ENCODE measurements at regions not wholly inside any gene's neighbourhood (a gene's known extent, or its start where the extent isn't known, plus 50 kb on each side); places are given as distances from the start of the nearest gene placed in this dataset.

DNA sequence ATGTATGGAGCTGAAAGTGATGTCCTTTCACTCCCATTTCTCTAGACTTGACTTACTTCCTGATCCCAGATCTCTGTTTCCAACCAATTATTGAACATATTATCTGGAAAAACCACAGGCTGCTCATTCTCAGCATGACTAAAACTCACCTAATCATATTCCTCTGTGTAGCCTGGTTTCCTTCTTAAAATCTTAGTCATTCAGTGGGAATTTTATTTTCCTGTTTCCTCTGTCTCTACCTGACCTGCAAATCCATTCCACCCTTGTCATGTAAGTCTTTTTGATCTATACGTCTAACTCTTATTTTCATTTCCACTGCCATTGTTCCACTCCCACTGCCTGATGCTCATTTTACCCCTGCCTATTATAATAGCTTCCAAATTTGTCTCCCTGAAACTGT lies 67.9 kb upstream of the APOBEC4 start:
- TF ChIP-seq, protein P1, sequence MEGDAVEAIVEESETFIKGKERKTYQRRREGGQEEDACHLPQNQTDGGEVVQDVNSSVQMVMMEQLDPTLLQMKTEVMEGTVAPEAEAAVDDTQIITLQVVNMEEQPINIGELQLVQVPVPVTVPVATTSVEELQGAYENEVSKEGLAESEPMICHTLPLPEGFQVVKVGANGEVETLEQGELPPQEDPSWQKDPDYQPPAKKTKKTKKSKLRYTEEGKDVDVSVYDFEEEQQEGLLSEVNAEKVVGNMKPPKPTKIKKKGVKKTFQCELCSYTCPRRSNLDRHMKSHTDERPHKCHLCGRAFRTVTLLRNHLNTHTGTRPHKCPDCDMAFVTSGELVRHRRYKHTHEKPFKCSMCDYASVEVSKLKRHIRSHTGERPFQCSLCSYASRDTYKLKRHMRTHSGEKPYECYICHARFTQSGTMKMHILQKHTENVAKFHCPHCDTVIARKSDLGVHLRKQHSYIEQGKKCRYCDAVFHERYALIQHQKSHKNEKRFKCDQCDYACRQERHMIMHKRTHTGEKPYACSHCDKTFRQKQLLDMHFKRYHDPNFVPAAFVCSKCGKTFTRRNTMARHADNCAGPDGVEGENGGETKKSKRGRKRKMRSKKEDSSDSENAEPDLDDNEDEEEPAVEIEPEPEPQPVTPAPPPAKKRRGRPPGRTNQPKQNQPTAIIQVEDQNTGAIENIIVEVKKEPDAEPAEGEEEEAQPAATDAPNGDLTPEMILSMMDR (IDR thresholded peaks at IDR 0.05; ENCODE audit: unreplicated experiment): no peak
- Mint-ChIP-seq H3K9me3 (ENCODE audit: low read depth) (no peaks in the 10 kb centered on the region), H3K27ac (no peak overlapping the region), H3K4me1 (ENCODE audit: low read depth) (peaks cover 4% of the 10 kb centered on the region), H3K36me3 (ENCODE audit: insufficient read depth) (no peaks in the 10 kb centered on the region), H3K27me3 (no peaks in the 10 kb centered on the region), H3K4me3 (ENCODE audit: low read depth) (no peak overlapping the region)
- DNase-seq (ENCODE audit: low spot score, unreplicated experiment): no peak

DNA sequence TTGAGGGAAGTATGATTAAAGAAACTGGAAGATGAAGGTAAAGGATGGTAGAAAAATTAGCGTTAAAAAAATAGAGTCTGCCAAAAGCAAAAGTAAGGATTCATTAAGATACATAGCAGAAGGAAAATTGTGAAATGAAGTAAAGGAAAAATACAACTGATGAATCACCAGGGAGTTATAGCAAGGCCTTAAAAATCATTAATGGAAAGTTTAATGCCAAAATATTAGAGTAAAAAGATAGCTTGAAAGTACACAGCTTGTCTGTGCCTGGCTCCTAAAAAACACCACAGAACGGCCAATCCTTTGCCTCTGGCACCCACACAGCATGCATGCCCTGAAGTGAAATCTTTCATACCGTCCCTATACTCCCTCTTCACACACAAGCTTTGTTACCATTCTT lies 66.9 kb upstream of the APOBEC4 start:
- H3K4me1 Mint-ChIP-seq (ENCODE audit: low read depth): peaks cover 5% of the 10 kb centered on the region
- no peak for DNase-seq (ENCODE audit: low spot score, unreplicated experiment)
- TF ChIP-seq, protein P1 (IDR thresholded peaks at IDR 0.05; ENCODE audit: unreplicated experiment): no peak
- H3K9me3 Mint-ChIP-seq (ENCODE audit: low read depth): no peaks in the 10 kb centered on the region
- H3K4me3 Mint-ChIP-seq (ENCODE audit: low read depth): no peak overlapping the region
- H3K27me3 Mint-ChIP-seq: no peaks in the 10 kb centered on the region
- H3K36me3 Mint-ChIP-seq (ENCODE audit: insufficient read depth): no peaks in the 10 kb centered on the region
- H3K27ac Mint-ChIP-seq: no peak overlapping the region

DNA sequence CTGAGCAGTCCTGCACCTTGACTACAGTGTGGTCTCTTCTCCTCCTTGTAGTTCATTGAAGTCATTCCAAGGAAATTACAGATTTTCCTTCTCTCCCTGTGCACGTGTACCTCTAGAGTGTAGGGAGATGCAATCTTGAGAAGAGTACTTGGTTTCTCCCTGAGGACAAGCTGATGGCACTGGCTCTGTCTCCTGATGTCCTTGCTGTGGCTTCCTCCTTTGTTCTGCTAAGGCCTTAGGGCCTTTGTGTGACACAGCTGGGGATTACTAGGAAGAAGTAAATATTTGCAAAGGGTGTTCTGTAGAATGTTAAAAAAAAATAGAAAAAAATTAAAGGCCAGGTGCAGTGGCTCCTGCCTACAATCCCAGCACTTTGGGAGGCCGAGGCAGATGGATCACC lies 66.2 kb upstream of the APOBEC4 start:
- TF ChIP-seq, protein P1 (IDR thresholded peaks at IDR 0.05; ENCODE audit: unreplicated experiment): no peak
- H3K36me3 Mint-ChIP-seq (ENCODE audit: insufficient read depth): no peaks in the 10 kb centered on the region
- H3K4me3 Mint-ChIP-seq (ENCODE audit: low read depth): no peak overlapping the region
- no peak for DNase-seq (ENCODE audit: low spot score, unreplicated experiment)
- no peaks in the 10 kb centered on the region for H3K27me3 Mint-ChIP-seq
- peaks cover 5% of the 10 kb centered on the region for H3K4me1 Mint-ChIP-seq (ENCODE audit: low read depth)
- no peak overlapping the region for H3K27ac Mint-ChIP-seq
- H3K9me3 Mint-ChIP-seq (ENCODE audit: low read depth): no peaks in the 10 kb centered on the region

- no peaks in the 10 kb centered on the region for H3K27me3 Mint-ChIP-seq
- no peaks in the 10 kb centered on the region for H3K36me3 Mint-ChIP-seq (ENCODE audit: insufficient read depth)
- no peaks in the 10 kb centered on the region for H3K9me3 Mint-ChIP-seq (ENCODE audit: low read depth)
- TF ChIP-seq, protein P1 (IDR thresholded peaks at IDR 0.05; ENCODE audit: unreplicated experiment): no peak
- H3K27ac Mint-ChIP-seq: no peak overlapping the region
- no peak overlapping the region for H3K4me3 Mint-ChIP-seq (ENCODE audit: low read depth)
- H3K4me1 Mint-ChIP-seq (ENCODE audit: low read depth): peaks cover 5% of the 10 kb centered on the region
- no peak for DNase-seq (ENCODE audit: low spot score, unreplicated experiment)
Observed at GRCh38 chr1:183716286-183716685, 63.2 kb upstream of the APOBEC4 start.

DNA sequence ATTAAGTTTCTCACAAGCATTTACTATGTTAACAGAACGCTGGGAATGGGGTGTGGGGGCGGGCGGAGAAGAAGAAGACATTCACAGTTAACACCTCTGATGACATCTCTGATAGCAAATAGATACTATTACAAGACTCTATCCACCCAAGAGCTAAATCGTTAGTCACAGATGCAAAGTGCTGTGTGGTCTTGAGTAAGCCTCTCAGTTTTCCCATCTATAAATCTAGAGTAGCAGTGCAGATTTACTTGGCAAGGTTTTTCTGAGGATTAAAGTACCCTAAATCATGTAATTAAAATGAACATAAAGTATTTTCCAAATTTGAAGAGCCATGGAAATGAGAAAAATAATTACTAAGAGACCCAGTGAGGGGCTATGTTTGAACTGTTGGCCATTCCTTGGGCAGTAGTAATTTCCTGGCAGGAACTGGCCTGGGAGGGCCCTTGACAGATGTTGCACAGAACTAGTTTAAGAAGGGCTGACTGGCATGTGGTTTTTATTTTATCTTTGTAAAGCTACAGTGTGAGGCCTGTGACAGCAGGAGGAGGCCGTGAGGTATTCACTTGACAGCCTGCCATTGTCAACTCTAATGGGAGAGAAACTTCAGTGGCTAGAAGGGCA lies 58.7 kb upstream of the APOBEC4 start:
- no peak for DNase-seq (ENCODE audit: low spot score, unreplicated experiment)
- Mint-ChIP-seq H3K4me3 (ENCODE audit: low read depth) (no peak overlapping the region), H3K27ac (no peak overlapping the region), H3K36me3 (ENCODE audit: insufficient read depth) (no peaks in the 10 kb centered on the region), H3K9me3 (ENCODE audit: low read depth) (no peaks in the 10 kb centered on the region), H3K4me1 (ENCODE audit: low read depth) (peaks cover 2% of the 10 kb centered on the region), H3K27me3 (no peaks in the 10 kb centered on the region)
- TF ChIP-seq, protein P1 (IDR thresholded peaks at IDR 0.05; ENCODE audit: unreplicated experiment): no peak
